ENCODE measurements at regions not wholly inside any gene's neighbourhood (a gene's known extent, or its start where the extent isn't known, plus 50 kb on each side); places are given as distances from the start of the nearest gene placed in this dataset.

DNA sequence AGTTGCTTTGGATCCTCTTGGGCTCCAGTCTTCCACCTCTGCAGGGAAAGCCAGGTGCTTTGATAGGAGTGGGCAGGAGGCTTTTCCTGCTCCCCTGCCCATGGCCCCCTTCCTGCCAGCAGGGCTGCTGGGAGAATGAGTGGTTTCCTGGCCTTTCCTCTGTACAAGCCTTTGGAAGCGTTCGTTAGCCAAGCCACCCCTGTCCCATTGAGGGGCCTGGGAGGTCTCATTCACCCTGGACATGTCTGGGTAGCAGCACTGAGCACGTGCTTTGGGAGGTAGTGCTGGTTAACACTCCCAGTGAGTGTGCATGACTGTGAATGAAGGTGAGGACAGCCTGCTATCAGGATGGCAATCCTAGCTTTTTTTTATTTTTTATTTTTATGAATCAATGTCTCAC, 118.5 kb upstream of the CACNA1E start:
- Mint-ChIP-seq H3K4me1 (ENCODE audit: low read depth) (no peaks in the 10 kb centered on the region), H3K36me3 (ENCODE audit: low read depth) (no peaks in the 10 kb centered on the region), H3K4me3 (no peak overlapping the region), H3K27ac (no peak overlapping the region), H3K9me3 (no peaks in the 10 kb centered on the region), H3K27me3 (no peaks in the 10 kb centered on the region)
- ATAC-seq (no peak), DNase-seq (no peak)
- POLR2A ChIA-PET: no interaction called here
- TF ChIP-seq, protein P1, sequence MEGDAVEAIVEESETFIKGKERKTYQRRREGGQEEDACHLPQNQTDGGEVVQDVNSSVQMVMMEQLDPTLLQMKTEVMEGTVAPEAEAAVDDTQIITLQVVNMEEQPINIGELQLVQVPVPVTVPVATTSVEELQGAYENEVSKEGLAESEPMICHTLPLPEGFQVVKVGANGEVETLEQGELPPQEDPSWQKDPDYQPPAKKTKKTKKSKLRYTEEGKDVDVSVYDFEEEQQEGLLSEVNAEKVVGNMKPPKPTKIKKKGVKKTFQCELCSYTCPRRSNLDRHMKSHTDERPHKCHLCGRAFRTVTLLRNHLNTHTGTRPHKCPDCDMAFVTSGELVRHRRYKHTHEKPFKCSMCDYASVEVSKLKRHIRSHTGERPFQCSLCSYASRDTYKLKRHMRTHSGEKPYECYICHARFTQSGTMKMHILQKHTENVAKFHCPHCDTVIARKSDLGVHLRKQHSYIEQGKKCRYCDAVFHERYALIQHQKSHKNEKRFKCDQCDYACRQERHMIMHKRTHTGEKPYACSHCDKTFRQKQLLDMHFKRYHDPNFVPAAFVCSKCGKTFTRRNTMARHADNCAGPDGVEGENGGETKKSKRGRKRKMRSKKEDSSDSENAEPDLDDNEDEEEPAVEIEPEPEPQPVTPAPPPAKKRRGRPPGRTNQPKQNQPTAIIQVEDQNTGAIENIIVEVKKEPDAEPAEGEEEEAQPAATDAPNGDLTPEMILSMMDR (IDR thresholded peaks at IDR 0.05): no peak
- CTCF ChIA-PET: no interaction called here
- intact Hi-C loops (cut with micrococcal nuclease): no loop called here

DNA sequence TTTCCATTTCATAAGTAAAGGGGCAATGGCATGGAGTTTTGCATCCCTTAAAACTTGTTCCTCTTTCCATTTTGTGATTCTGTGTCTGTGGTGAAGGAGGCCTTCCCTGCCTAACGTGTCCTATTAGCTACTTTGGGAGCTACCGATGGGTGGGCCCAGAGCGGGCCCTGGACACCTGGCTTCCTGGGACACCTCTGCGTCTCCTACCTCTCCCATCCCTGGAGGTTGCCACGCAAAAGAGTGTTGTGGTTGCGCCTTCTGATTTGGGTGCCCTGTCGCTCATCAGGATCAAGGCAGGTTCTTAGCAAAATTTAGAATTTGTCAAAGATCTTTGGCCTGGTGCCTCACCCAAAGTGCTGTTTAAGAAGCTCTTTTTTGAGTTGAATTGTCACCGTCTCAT, 116.4 kb upstream of the CACNA1E start:
- TF ChIP-seq, protein P1 (IDR thresholded peaks at IDR 0.05): no peak
- Mint-ChIP-seq H3K4me1 (ENCODE audit: low read depth) (no peaks in the 10 kb centered on the region), H3K27ac (no peak overlapping the region), H3K27me3 (no peaks in the 10 kb centered on the region), H3K4me3 (no peak overlapping the region), H3K9me3 (peaks cover under 1% of the 10 kb centered on the region), H3K36me3 (ENCODE audit: low read depth) (no peaks in the 10 kb centered on the region)
- no peak for ATAC-seq
- CTCF ChIA-PET: interaction anchor here (1.0 to 1.3 kb wide), 2 partner anchors 34 to 199 kb away, joined by 3 read pairs; no protein-coding TSS in a partner anchor
- intact Hi-C loops (cut with micrococcal nuclease): no loop called here
- no peak for DNase-seq
- POLR2A ChIA-PET: interaction anchor here (1.0 to 1.1 kb wide), 2 partner anchors 9 to 10 kb away, joined by 3 read pairs; no protein-coding TSS in a partner anchor

DNA sequence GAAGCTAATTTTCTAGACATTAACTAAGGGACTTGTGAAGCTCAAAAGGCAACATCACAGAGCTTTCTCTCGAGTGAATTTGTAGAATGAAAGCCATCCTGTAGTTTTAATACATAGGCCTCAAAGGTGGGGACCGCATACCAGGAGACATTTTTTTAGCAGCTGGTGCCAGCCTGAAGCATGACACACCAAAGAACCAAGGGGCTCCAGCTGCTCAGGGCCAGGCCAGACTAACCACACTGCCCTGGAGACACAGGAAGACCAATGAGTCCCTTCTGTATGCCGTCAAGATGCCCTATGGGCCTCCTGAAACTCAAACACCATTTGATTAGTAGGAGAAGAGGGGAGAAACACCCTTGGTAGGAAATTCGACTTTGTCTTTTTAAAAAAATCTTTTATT, 113.9 kb upstream of the CACNA1E start:
- Mint-ChIP-seq H3K4me3 (no peak overlapping the region), H3K9me3 (peaks cover 4% of the 10 kb centered on the region), H3K36me3 (ENCODE audit: low read depth) (no peaks in the 10 kb centered on the region), H3K27me3 (no peaks in the 10 kb centered on the region), H3K27ac (no peak overlapping the region), H3K4me1 (ENCODE audit: low read depth) (no peaks in the 10 kb centered on the region)
- no peak for DNase-seq
- TF ChIP-seq, protein P1 (IDR thresholded peaks at IDR 0.05): no peak
- ATAC-seq: no peak
- intact Hi-C loops (cut with micrococcal nuclease): no loop called here
- CTCF ChIA-PET: interaction anchor here (1.2 kb wide), 1 partner anchor 10 kb away, joined by 3 read pairs; no protein-coding TSS in a partner anchor
- POLR2A ChIA-PET: no interaction called here

DNA sequence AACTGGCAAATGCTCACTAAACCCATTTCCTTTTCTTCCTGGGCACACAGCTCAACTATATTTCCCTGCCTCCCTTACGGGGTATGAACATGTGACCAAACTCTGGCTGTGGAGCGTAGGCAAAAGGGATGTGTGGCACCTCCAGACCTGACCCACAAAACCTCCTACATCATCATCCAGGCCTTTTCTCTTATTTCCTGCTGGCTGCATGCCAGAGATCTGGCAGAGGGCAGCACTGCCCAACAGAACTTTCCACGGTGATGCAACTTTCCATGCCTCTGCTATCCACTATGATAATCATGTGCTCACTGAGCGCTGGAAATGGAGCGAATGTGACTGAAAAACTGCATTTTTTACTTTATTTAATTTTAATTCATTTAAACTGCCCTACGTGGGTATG, 99.6 kb upstream of the CACNA1E start:
- no peak overlapping the region for H3K27ac Mint-ChIP-seq
- POLR2A ChIA-PET: interaction anchor here (1.2 kb wide), 1 partner anchor 9 kb away, joined by 4 read pairs; no protein-coding TSS in a partner anchor
- intact Hi-C loops (cut with micrococcal nuclease): no loop called here
- H3K9me3 Mint-ChIP-seq: no peaks in the 10 kb centered on the region
- no peaks in the 10 kb centered on the region for H3K36me3 Mint-ChIP-seq (ENCODE audit: low read depth)
- H3K27me3 Mint-ChIP-seq: no peaks in the 10 kb centered on the region
- DNase-seq: no peak
- TF ChIP-seq, protein P1 (IDR thresholded peaks at IDR 0.05): no peak
- H3K4me3 Mint-ChIP-seq: no peak overlapping the region
- H3K4me1 Mint-ChIP-seq (ENCODE audit: low read depth): no peaks in the 10 kb centered on the region
- no peak for ATAC-seq
- CTCF ChIA-PET: interaction anchor here (0.9 to 1.5 kb wide), 3 partner anchors 15 to 41 kb away, joined by 3 read pairs; no protein-coding TSS in a partner anchor

DNA sequence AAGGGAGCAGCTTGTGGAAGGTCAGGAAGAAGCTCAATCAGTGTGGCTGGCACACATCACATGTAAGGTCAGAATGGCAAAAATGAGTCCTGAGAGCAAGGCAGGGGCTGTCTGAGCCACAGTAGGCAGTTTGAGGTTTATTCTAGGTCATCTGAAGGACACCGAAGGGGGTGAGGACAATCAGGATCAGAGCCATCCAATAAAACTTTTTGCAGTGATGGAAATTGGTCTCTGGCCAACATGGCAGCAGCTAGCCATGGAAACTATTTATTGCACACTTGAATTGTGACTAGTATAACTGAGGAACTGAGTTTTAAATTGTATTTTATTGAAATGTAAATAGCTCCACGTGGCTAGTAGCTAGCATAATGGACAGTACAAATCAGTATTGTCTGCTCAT, 97.0 kb upstream of the CACNA1E start:
- no peak overlapping the region for H3K4me3 Mint-ChIP-seq
- no peak overlapping the region for H3K27ac Mint-ChIP-seq
- no peaks in the 10 kb centered on the region for H3K27me3 Mint-ChIP-seq
- ChIA-PET CTCF (interaction anchor here (1.3 kb wide), 3 partner anchors 9 to 39 kb away, joined by 3 to 5 read pairs (median 4); no protein-coding TSS in a partner anchor), POLR2A (no interaction called here)
- no peak for DNase-seq
- no peaks in the 10 kb centered on the region for H3K36me3 Mint-ChIP-seq (ENCODE audit: low read depth)
- intact Hi-C loops (cut with micrococcal nuclease): no loop called here
- H3K9me3 Mint-ChIP-seq: no peaks in the 10 kb centered on the region
- TF ChIP-seq, protein P1 (IDR thresholded peaks at IDR 0.05): no peak
- ATAC-seq: no peak
- H3K4me1 Mint-ChIP-seq (ENCODE audit: low read depth): no peaks in the 10 kb centered on the region

Data from activated CD8-positive, alpha-beta T cell treated with anti-CD3 and anti-CD28 coated beads for 36 hours (primary cell).